Loucy (cell line): ENCODE measurements at regions not wholly inside any gene's neighbourhood (a gene's known extent, or its start where the extent isn't known, plus 50 kb on each side); places are given as distances from the start of the nearest gene placed in this dataset.

ENCODE experiments used
- H2AFZ ChIP-seq: fragments of 200-600 bp; sonication (generic); 2 replicates; pipeline ENCODE4 v1.6.0; 2016; ENCODE audit warnings: antibody characterized with exemption, mild to moderate bottlenecking, low read length, moderate library complexity
- H3F3A ChIP-seq: fragments of 200-600 bp; 2 replicates; pipeline ENCODE4 v1.6.0; 2016; ENCODE audit warnings: antibody characterized with exemption, low read depth, mild to moderate bottlenecking
- H3K27me3 ChIP-seq: fragments of 200-600 bp; sonication (generic); 2 replicates; pipeline ENCODE4 v1.6.1; 2014; ENCODE audit warnings: low read length, mild to moderate bottlenecking; ENCODE audit not compliant: insufficient read depth, poor library complexity, severe bottlenecking
- H3K36me3 ChIP-seq: fragments of 200-600 bp; sonication (generic); 2 replicates; pipeline ENCODE4 v1.6.1; 2016; ENCODE audit warnings: low read length; ENCODE audit not compliant: insufficient read depth
- H3K4me1 ChIP-seq: fragments of 200-600 bp; sonication (generic); 2 replicates; pipeline ENCODE4 v1.5.1; 2014; ENCODE audit warnings: low read length, mild to moderate bottlenecking; ENCODE audit not compliant: insufficient read depth, poor library complexity, severe bottlenecking
- H3K4me2 ChIP-seq: fragments of 200-600 bp; sonication (generic); 2 replicates; pipeline ENCODE4 v1.6.0; 2014; ENCODE audit warnings: antibody characterized with exemption, low read length, low read depth, mild to moderate bottlenecking; ENCODE audit not compliant: poor library complexity, severe bottlenecking
- H3K4me3 ChIP-seq: fragments of 200-600 bp; sonication (generic); 2 replicates; pipeline ENCODE4 v1.5.1; 2014; ENCODE audit warnings: low read length, mild to moderate bottlenecking, mixed read lengths; ENCODE audit not compliant: poor library complexity, severe bottlenecking
- H3K79me2 ChIP-seq: fragments of 200-600 bp; sonication (generic); 2 replicates; pipeline ENCODE4 v1.6.1; 2014; ENCODE audit warnings: low read length; ENCODE audit not compliant: insufficient read depth
- H3K9ac ChIP-seq: fragments of 200-600 bp; sonication (generic); 2 replicates; pipeline ENCODE4 v1.6.0; 2014; ENCODE audit warnings: mild to moderate bottlenecking, low read depth, low read length, moderate library complexity; ENCODE audit not compliant: poor library complexity, severe bottlenecking
- H3K9me2 ChIP-seq: fragments of 200-600 bp; sonication (generic); replicated peaks from 2 replicates; pipeline ENCODE4 v1.6.1; 2016; ENCODE audit warnings: low read depth, low read length, mixed read lengths
- H3K9me3 ChIP-seq: fragments of 200-600 bp; sonication (generic); 2 replicates; pipeline ENCODE4 v1.6.1; 2014; ENCODE audit warnings: mild to moderate bottlenecking, antibody characterized with exemption, low read length, low read depth; ENCODE audit not compliant: insufficient read depth
- H4K20me1 ChIP-seq: fragments of 200-600 bp; sonication (generic); 2 replicates; pipeline ENCODE4 v1.6.0; 2014; ENCODE audit warnings: antibody characterized with exemption, low read length, mild to moderate bottlenecking; ENCODE audit not compliant: insufficient read depth, poor library complexity, severe bottlenecking
- EZH2phosphoT487 ChIP-seq: fragments of 200-600 bp; IDR thresholded peaks from 2 replicates; pipeline ENCODE4 v1.6.1; 2018; ENCODE audit warnings: antibody characterized with exemption, mild to moderate bottlenecking, moderate library complexity, borderline replicate concordance
- TF ChIP-seq, protein P1 (sequence below): fragments of 200-600 bp; sonication (generic); conservative IDR thresholded peaks from 2 replicates; pipeline ENCODE4 v1.5.1; 2014; ENCODE audit warnings: mild to moderate bottlenecking, antibody characterized with exemption, low read length

DNA sequence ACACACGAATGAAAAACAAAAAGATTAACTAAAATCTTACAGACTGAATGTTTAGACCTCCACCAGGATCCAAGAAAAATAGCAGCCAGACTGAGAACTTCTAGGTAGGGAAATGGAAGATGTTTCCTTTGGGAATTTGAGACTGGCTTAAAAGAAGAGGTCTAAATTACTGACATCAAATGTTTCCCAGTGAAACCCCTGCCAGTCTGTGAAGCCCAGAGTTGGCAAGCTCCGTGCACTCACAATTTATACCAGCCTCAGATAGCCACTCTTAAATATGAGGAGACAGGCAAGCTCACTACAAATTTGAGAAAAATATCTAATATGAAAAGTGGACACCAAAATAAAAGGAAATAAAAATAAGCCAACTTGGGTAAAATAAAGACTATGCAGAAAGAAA, 700.5 kb upstream of the ZNF385D start:
- peaks cover 50% of the 10 kb centered on the region for H3K4me1 ChIP-seq
- no peaks in the 10 kb centered on the region for H3K79me2 ChIP-seq
- H3K27me3 ChIP-seq, result no peaks in the 10 kb centered on the region
- no peaks in the 10 kb centered on the region for H4K20me1 ChIP-seq
- peak overlapping the region; percentile 44 for H3K4me3 ChIP-seq
- TF ChIP-seq, protein P1, sequence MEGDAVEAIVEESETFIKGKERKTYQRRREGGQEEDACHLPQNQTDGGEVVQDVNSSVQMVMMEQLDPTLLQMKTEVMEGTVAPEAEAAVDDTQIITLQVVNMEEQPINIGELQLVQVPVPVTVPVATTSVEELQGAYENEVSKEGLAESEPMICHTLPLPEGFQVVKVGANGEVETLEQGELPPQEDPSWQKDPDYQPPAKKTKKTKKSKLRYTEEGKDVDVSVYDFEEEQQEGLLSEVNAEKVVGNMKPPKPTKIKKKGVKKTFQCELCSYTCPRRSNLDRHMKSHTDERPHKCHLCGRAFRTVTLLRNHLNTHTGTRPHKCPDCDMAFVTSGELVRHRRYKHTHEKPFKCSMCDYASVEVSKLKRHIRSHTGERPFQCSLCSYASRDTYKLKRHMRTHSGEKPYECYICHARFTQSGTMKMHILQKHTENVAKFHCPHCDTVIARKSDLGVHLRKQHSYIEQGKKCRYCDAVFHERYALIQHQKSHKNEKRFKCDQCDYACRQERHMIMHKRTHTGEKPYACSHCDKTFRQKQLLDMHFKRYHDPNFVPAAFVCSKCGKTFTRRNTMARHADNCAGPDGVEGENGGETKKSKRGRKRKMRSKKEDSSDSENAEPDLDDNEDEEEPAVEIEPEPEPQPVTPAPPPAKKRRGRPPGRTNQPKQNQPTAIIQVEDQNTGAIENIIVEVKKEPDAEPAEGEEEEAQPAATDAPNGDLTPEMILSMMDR, result no peak
- TF ChIP-seq EZH2phosphoT487, result no peak
- no peaks in the 10 kb centered on the region for H3K9me2 ChIP-seq
- H3K9ac ChIP-seq, result peak overlapping the region; percentile 59
- H3K4me2 ChIP-seq, result peak overlapping the region; percentile 66
- peaks cover 11% of the 10 kb centered on the region for H3F3A ChIP-seq
- H3K9me3 ChIP-seq, result no peaks in the 10 kb centered on the region; the same call in 1 of the 2 replicates
- no peaks in the 10 kb centered on the region for H3K36me3 ChIP-seq
- no peak overlapping the region for H2AFZ ChIP-seq

GRCh38 chr3:22453906-22454535, 703.0 kb upstream of the ZNF385D start:
- H3K4me2 ChIP-seq, result no peak overlapping the region
- H3K4me3 ChIP-seq, result no peak overlapping the region
- H2AFZ ChIP-seq, result peak overlapping the region; percentile 51
- no peaks in the 10 kb centered on the region for H3K9me2 ChIP-seq
- TF ChIP-seq EZH2phosphoT487, result no peak
- TF ChIP-seq, protein P1, result no peak
- H3K4me1 ChIP-seq, result peaks cover 55% of the 10 kb centered on the region
- no peaks in the 10 kb centered on the region; the same call in 1 of the 2 replicates for H3K9me3 ChIP-seq
- no peak overlapping the region for H3K9ac ChIP-seq
- no peaks in the 10 kb centered on the region for H3K27me3 ChIP-seq
- H3K36me3 ChIP-seq, result no peaks in the 10 kb centered on the region
- no peaks in the 10 kb centered on the region for H4K20me1 ChIP-seq
- no peaks in the 10 kb centered on the region for H3K79me2 ChIP-seq
- peaks cover 11% of the 10 kb centered on the region for H3F3A ChIP-seq

DNA sequence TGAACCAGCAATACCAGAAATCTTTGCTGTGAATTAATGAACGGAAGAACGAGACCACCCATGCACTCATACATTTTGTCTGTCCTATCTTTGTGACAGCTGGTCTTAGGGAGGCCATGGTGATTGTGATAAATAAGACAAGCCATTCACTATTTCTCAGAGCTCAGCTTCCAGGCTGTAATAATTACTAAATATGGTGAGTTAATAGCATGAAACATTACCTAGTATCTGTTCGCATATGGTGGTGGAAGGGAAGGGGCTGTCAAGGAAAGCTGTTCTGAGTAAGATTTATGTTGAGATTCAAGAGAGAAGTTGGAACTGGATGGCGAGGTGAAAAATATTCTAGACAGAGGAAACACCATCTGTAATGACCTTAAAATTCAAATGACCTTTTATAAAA, 719.0 kb upstream of the ZNF385D start:
- no peaks in the 10 kb centered on the region for H3K27me3 ChIP-seq
- H3F3A ChIP-seq, result no peaks in the 10 kb centered on the region
- no peaks in the 10 kb centered on the region for H3K36me3 ChIP-seq
- no peaks in the 10 kb centered on the region for H3K79me2 ChIP-seq
- H3K9ac ChIP-seq, result no peak overlapping the region
- H4K20me1 ChIP-seq, result no peaks in the 10 kb centered on the region
- H2AFZ ChIP-seq, result no peak overlapping the region
- H3K4me2 ChIP-seq, result no peak overlapping the region
- peaks cover 27% of the 10 kb centered on the region for H3K4me1 ChIP-seq
- H3K9me2 ChIP-seq, result no peaks in the 10 kb centered on the region
- TF ChIP-seq EZH2phosphoT487, result no peak
- TF ChIP-seq, protein P1, result no peak
- H3K4me3 ChIP-seq, result no peak overlapping the region
- H3K9me3 ChIP-seq, result no peaks in the 10 kb centered on the region
